Nephron (organoid): ENCODE measurements at regions not wholly inside any gene's neighbourhood (a gene's known extent, or its start where the extent isn't known, plus 50 kb on each side); places are given as distances from the start of the nearest gene placed in this dataset.

Experiments
- H3K27ac Mint-ChIP-seq, 3 experiments: 2 replicates each; pipeline ENCODE4 v1.8.0; 2020; ENCODE audit warnings: mixed read lengths in 3 of 3, mild to moderate bottlenecking in 2 of 3, moderate library complexity in 1 of 3
- H3K27me3 Mint-ChIP-seq: 2 replicates; pipeline ENCODE4 v1.8.0; 2021; ENCODE audit warnings: low read depth, mild to moderate bottlenecking, moderate library complexity, mixed read lengths
- H3K36me3 Mint-ChIP-seq: 2 replicates; pipeline ENCODE4 v1.8.0; 2020; ENCODE audit warnings: low read depth, mixed read lengths
- H3K4me1 Mint-ChIP-seq: 2 replicates; pipeline ENCODE4 v1.8.0; 2020; ENCODE audit warnings: mixed read lengths
- H3K4me3 Mint-ChIP-seq, 3 experiments: 2 replicates each; pipeline ENCODE4 v1.8.0; 2020; ENCODE audit warnings: mild to moderate bottlenecking in 3 of 3, mixed read lengths in 3 of 3, moderate library complexity in 2 of 3
- H3K9me3 Mint-ChIP-seq: 2 replicates; pipeline ENCODE4 v1.8.0; 2020; ENCODE audit warnings: mixed read lengths
- TF ChIP-seq, protein P1 (sequence below), 3 experiments: fragments of 200-600 bp; sonication (generic); IDR thresholded peaks; one replicate each; pipeline ENCODE4 v1.5.0; 2021; ENCODE audit warnings: antibody characterized with exemption in 3 of 3; ENCODE audit not compliant: unreplicated experiment in 3 of 3

DNA sequence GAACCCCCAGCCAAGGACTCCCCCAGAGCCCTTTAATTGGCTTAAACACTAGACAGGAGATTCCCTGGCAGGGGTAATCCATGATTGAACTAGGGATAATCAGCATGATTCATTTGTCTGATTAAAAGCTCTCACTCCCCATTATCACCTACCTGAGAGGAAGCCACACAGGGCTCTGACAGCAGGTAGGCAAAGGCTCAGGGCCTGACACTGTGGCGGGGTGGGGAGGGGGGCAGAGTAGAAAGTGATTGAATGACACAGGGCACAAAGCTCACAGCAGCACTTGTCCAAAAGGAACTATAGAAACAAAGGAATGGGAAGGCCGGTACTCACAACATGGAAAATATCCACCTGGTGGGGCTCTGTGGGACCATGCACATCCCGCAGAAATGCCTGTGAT is 231.6 kb downstream of the MAFB start:
- H3K4me1 Mint-ChIP-seq = peaks cover 16% of the 10 kb centered on the region
- H3K27me3 Mint-ChIP-seq = peaks cover 6% of the 10 kb centered on the region
- no peaks in the 10 kb centered on the region for H3K36me3 Mint-ChIP-seq
- no peak overlapping the region for H3K4me3 Mint-ChIP-seq
- H3K9me3 Mint-ChIP-seq = no peaks in the 10 kb centered on the region
- no peak overlapping the region for H3K27ac Mint-ChIP-seq
- TF ChIP-seq, protein P1, sequence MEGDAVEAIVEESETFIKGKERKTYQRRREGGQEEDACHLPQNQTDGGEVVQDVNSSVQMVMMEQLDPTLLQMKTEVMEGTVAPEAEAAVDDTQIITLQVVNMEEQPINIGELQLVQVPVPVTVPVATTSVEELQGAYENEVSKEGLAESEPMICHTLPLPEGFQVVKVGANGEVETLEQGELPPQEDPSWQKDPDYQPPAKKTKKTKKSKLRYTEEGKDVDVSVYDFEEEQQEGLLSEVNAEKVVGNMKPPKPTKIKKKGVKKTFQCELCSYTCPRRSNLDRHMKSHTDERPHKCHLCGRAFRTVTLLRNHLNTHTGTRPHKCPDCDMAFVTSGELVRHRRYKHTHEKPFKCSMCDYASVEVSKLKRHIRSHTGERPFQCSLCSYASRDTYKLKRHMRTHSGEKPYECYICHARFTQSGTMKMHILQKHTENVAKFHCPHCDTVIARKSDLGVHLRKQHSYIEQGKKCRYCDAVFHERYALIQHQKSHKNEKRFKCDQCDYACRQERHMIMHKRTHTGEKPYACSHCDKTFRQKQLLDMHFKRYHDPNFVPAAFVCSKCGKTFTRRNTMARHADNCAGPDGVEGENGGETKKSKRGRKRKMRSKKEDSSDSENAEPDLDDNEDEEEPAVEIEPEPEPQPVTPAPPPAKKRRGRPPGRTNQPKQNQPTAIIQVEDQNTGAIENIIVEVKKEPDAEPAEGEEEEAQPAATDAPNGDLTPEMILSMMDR (IDR thresholded peaks at IDR 0.05; ENCODE audit: unreplicated experiment in 3 of 3) = no peak

DNA sequence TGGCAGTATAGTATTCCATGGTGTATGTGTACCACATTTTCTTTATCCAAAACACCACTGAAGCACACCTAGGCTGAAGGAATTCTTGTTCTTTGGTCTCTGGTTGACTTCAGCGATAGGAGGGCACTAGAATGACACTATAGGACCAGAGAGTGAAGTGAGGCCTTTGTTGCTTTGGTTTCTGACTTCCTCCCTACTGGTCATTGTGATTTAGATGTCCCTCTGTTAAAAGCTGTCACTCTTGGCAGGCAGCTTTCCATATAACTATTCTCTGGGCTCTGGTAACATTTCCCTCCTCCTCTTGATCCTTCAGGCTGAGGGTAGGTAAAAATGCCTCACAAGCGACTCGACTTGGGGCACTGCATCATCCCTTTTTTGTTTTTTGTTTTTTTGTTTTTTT is 236.3 kb downstream of the MAFB start:
- no peaks in the 10 kb centered on the region for H3K9me3 Mint-ChIP-seq
- TF ChIP-seq, protein P1 (IDR thresholded peaks at IDR 0.05; ENCODE audit: unreplicated experiment in 3 of 3) = no peak
- H3K36me3 Mint-ChIP-seq = no peaks in the 10 kb centered on the region
- no peaks in the 10 kb centered on the region for H3K4me1 Mint-ChIP-seq
- no peak overlapping the region for H3K4me3 Mint-ChIP-seq
- no peak overlapping the region for H3K27ac Mint-ChIP-seq
- H3K27me3 Mint-ChIP-seq = no peaks in the 10 kb centered on the region

DNA sequence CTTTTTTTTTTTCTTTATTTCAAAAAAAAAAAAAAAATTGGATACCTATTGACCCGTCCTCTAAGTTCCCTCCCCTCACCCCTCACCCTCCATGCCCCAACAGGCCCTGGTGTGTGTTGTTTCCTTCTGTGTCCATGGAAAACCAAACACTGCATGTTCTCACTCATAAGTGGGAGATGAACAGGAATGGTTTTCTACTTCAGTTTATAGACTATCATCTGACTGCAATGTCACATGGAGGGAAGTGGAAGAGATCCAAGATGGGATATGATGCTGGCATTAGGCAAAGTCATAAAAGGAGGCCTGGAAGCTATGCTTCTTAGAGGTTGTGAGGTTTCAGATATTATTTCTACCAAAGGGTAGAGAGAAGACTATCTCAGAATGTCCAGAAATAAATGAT is 237.5 kb downstream of the MAFB start:
- Mint-ChIP-seq H3K4me1 (peaks cover 9% of the 10 kb centered on the region), H3K27ac (peak overlapping the region in 1 of 3 experiments; percentile 11), H3K4me3 (no peak overlapping the region), H3K36me3 (no peaks in the 10 kb centered on the region), H3K27me3 (no peaks in the 10 kb centered on the region), H3K9me3 (no peaks in the 10 kb centered on the region)
- TF ChIP-seq, protein P1 (IDR thresholded peaks at IDR 0.05; ENCODE audit: unreplicated experiment in 3 of 3) = no peak

DNA sequence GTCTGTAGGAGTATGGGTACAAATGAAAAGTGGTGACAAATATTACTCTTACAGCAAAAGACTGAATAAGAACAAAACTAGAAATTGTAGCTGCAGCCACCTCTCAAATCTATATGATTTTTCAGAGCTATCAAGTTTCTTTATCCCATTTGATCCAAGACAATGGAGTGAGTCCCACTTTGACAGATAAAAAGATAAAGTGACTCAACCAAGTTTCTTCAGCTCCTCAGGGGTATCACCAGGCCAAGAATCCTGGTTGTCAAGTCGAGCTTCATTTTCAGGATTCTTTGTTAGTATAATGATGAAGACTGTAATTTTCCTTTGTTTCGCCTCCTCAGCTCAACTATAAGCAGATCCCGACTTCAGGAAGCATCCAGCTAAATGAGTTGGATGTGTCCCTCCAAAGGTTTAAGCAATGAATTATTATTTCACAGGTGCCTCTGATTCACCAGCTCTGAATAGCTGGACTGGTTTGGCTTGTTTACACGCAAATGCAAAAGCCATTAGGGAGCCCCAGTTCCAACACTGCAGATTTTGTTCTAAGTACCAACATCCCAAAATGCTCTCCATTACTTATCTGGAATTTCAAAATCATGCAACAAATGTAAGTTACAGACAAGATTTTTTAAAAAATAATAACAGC is 238.9 kb downstream of the MAFB start:
- TF ChIP-seq, protein P1 (IDR thresholded peaks at IDR 0.05; ENCODE audit: unreplicated experiment in 3 of 3) = no peak
- Mint-ChIP-seq H3K36me3 (no peaks in the 10 kb centered on the region), H3K27me3 (no peaks in the 10 kb centered on the region), H3K9me3 (no peaks in the 10 kb centered on the region), H3K4me1 (peaks cover 9% of the 10 kb centered on the region), H3K4me3 (no peak overlapping the region), H3K27ac (peak overlapping the region in 1 of 3 experiments; percentile 84)

DNA sequence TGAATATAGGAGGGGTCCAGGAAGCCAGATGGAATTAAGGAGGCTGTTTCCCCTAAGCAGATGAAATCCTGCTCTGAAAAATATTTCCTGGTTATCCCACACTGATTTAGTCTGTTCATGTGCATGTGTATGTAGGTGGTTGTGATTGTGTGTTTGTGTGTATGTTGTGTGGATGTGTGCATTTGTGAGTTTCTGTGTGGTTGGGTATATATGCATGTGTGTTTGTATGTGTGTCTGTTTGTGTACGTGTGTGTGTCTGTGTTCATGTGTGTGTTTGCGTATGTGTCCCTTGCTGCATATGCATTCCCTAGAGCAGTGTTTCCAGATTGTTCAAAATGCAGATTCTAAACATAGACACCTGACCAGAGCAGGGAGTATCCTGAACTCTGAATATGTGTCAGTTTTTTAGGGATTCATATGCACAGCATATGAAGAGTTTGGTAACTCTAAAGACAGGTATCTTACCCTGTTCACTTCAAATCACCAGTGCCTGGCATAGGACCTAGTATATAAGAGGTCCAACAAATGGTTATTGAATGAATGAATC is 239.8 kb downstream of the MAFB start:
- TF ChIP-seq, protein P1 (IDR thresholded peaks at IDR 0.05; ENCODE audit: unreplicated experiment in 3 of 3) = no peak
- no peak overlapping the region for H3K4me3 Mint-ChIP-seq

DNA sequence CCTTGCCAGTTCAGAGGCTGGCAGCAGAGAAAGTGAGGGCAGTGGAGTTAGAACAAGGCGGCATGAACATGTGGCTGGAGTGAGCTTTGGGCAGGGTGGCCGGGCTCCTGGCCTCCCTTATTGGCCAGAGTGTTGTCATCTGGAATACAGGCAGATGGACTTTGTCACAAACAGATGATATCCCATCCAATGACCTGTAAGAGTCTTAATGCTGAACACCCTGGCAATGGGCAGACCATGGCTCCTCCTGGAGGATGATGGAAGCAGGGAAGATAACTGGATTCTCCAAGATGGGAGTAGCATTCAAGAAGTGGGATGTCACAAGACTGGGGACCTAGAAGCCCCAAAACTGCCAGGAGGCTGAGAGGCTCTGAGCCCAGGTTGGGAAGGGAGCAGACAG is 242.1 kb downstream of the MAFB start:
- H3K27me3 Mint-ChIP-seq = no peaks in the 10 kb centered on the region

More for the DNA sequence above, 239.8 kb downstream of the MAFB start:
- H3K4me1 Mint-ChIP-seq = peaks cover 9% of the 10 kb centered on the region
- H3K36me3 Mint-ChIP-seq = no peaks in the 10 kb centered on the region
- peak overlapping the region; percentile 36 to 84 (median 71) for H3K27ac Mint-ChIP-seq
- H3K27me3 Mint-ChIP-seq = no peaks in the 10 kb centered on the region
- no peaks in the 10 kb centered on the region for H3K9me3 Mint-ChIP-seq

More for the DNA sequence above, 242.1 kb downstream of the MAFB start:
- Mint-ChIP-seq H3K27ac (peak overlapping the region; percentile 75 to 92 (median 78)), H3K4me1 (peaks cover 15% of the 10 kb centered on the region), H3K4me3 (no peak overlapping the region), H3K9me3 (no peaks in the 10 kb centered on the region), H3K36me3 (no peaks in the 10 kb centered on the region)
- TF ChIP-seq, protein P1 (IDR thresholded peaks at IDR 0.05; ENCODE audit: unreplicated experiment in 3 of 3) = peak in 1 of 3 experiments; percentile 30
